Osteocyte (in vitro differentiated cells): ENCODE measurements at regions not wholly inside any gene's neighbourhood (a gene's known extent, or its start where the extent isn't known, plus 50 kb on each side); places are given as distances from the start of the nearest gene placed in this dataset.

Source experiments
- DNase-seq: peaks from one replicate; pipeline ENCODE4 v3.0.0; 2021; ENCODE audit warnings: mixed read lengths; ENCODE audit not compliant: unreplicated experiment; ENCODE audit errors: extremely low spot score
- H3K27ac Mint-ChIP-seq: one replicate; pipeline ENCODE4 v1.8.0; 2021; ENCODE audit warnings: mild to moderate bottlenecking, mixed read lengths; ENCODE audit not compliant: unreplicated experiment
- H3K27me3 Mint-ChIP-seq: one replicate; pipeline ENCODE4 v1.8.0; 2021; ENCODE audit warnings: mixed read lengths; ENCODE audit not compliant: unreplicated experiment
- H3K36me3 Mint-ChIP-seq: one replicate; pipeline ENCODE4 v1.8.0; 2021; ENCODE audit warnings: mixed read lengths; ENCODE audit not compliant: unreplicated experiment
- H3K4me1 Mint-ChIP-seq: one replicate; pipeline ENCODE4 v1.8.0; 2021; ENCODE audit warnings: mixed read lengths; ENCODE audit not compliant: unreplicated experiment
- H3K4me3 Mint-ChIP-seq: one replicate; pipeline ENCODE4 v1.8.0; 2021; ENCODE audit warnings: mild to moderate bottlenecking, moderate library complexity, mixed read lengths; ENCODE audit not compliant: unreplicated experiment
- H3K9me3 Mint-ChIP-seq: one replicate; pipeline ENCODE4 v1.8.0; 2021; ENCODE audit warnings: mixed read lengths; ENCODE audit not compliant: unreplicated experiment
- CTCF ChIP-seq: fragments of 200-600 bp; sonication (generic); IDR thresholded peaks from 2 replicates; pipeline ENCODE4 v1.5.0; 2021; ENCODE audit warnings: antibody characterized with exemption, mild to moderate bottlenecking, moderate library complexity

- TF ChIP-seq CTCF = no peak
- H3K27ac Mint-ChIP-seq = no peak overlapping the region
- no peaks in the 10 kb centered on the region for H3K9me3 Mint-ChIP-seq
- no peak for DNase-seq
- H3K4me1 Mint-ChIP-seq = peaks cover 2% of the 10 kb centered on the region
- H3K36me3 Mint-ChIP-seq = no peaks in the 10 kb centered on the region
- peaks cover 2% of the 10 kb centered on the region for H3K27me3 Mint-ChIP-seq
- H3K4me3 Mint-ChIP-seq = no peak overlapping the region
Measured at GRCh38 chr2:18441583-18441982, 118.9 kb downstream of the RDH14 start.

- no peak overlapping the region for H3K27ac Mint-ChIP-seq
- no peak for DNase-seq
- peaks cover 2% of the 10 kb centered on the region for H3K27me3 Mint-ChIP-seq
- no peak for TF ChIP-seq CTCF
- peaks cover 10% of the 10 kb centered on the region for H3K4me1 Mint-ChIP-seq
- H3K36me3 Mint-ChIP-seq = no peaks in the 10 kb centered on the region
- no peak overlapping the region for H3K4me3 Mint-ChIP-seq
- H3K9me3 Mint-ChIP-seq = no peaks in the 10 kb centered on the region
Measured at GRCh38 chr2:18440777-18441176, 119.7 kb downstream of the RDH14 start.

- Mint-ChIP-seq H3K36me3 (no peaks in the 10 kb centered on the region), H3K27ac (no peak overlapping the region), H3K4me3 (no peak overlapping the region), H3K9me3 (no peaks in the 10 kb centered on the region), H3K27me3 (no peaks in the 10 kb centered on the region), H3K4me1 (peaks cover 13% of the 10 kb centered on the region)
- no peak for TF ChIP-seq CTCF
- no peak for DNase-seq
Measured at GRCh38 chr2:18440141-18440661, 120.3 kb downstream of the RDH14 start.

GRCh38 chr2:18439716-18440115 is 120.7 kb downstream of the RDH14 start:
- Mint-ChIP-seq H3K27ac (no peak overlapping the region), H3K9me3 (no peaks in the 10 kb centered on the region), H3K4me1 (peaks cover 13% of the 10 kb centered on the region), H3K36me3 (no peaks in the 10 kb centered on the region), H3K4me3 (no peak overlapping the region), H3K27me3 (no peaks in the 10 kb centered on the region)
- no peak for TF ChIP-seq CTCF
- no peak for DNase-seq

- Mint-ChIP-seq H3K9me3 (no peaks in the 10 kb centered on the region), H3K36me3 (no peaks in the 10 kb centered on the region), H3K4me1 (peaks cover 13% of the 10 kb centered on the region), H3K27me3 (peaks cover 9% of the 10 kb centered on the region), H3K27ac (no peak overlapping the region), H3K4me3 (no peak overlapping the region)
- DNase-seq = no peak
- TF ChIP-seq CTCF = no peak
Measured at GRCh38 chr2:18437909-18438308, 122.5 kb downstream of the RDH14 start.
